ENCODE measurements at regions not wholly inside any gene's neighbourhood (a gene's known extent, or its start where the extent isn't known, plus 50 kb on each side); places are given as distances from the start of the nearest gene placed in this dataset.

DNA sequence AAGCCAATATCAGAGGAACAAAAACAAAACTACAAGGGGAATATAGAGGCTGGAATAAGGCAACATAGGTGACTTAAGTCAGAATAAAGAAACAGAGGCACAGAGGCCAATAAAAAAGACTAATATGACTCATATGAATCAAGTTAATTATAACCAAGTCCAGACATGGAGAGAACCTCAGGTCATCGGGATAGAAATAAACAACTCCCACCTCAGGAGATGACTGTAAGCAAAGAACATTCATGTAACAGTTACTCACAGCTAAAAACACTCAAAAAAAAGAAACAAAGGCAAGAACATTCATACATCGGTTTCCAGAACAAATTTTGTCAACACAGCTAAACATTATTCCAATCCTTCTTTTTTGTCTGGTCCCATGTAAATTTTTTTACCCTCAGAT lies 60.3 kb upstream of the RXFP1 start:
- dilution Hi-C loops (cut with MboI; ENCODE audit: extremely low pct_ligation_motif_present, low sequenced_read_pairs) = no loop called here
- Histone ChIP-seq H3K79me2 (ENCODE audit: control insufficient read depth, insufficient read depth, low read length) (no peaks in the 10 kb centered on the region), H3K9ac (replicated peaks; ENCODE audit: extremely low read depth, insufficient read depth, low read length) (no peak overlapping the region), H3K27me3 (ENCODE audit: control insufficient read depth in 2 of 2, insufficient read depth in 2 of 2, low read length in 2 of 2) (no peaks in the 10 kb centered on the region), H3K4me3 (replicated peaks in 1 of 3; ENCODE audit: insufficient read depth in 1 of 3, low read depth in 1 of 3, low read length in 3 of 3) (no peak overlapping the region), H3K9me1 (replicated peaks; ENCODE audit: control insufficient read depth, extremely low read depth, insufficient read depth, low read length) (no peaks in the 10 kb centered on the region), H3K4me1 (ENCODE audit: control insufficient read depth, extremely low read depth, insufficient read depth, low read length) (no peaks in the 10 kb centered on the region), H3K4me2 (ENCODE audit: insufficient read depth, low read length) (no peak overlapping the region), H2AFZ (ENCODE audit: low read depth, low read length) (no peak overlapping the region), H3K9me3 (replicated peaks; ENCODE audit: control insufficient read depth, insufficient read depth, low read length) (no peaks in the 10 kb centered on the region), H4K20me1 (replicated peaks; ENCODE audit: control insufficient read depth, extremely low read depth, insufficient read depth, low read length) (no peaks in the 10 kb centered on the region), H3K36me3 (ENCODE audit: control insufficient read depth in 2 of 2, extremely low read depth in 1 of 2, insufficient read depth in 2 of 2, low read length in 2 of 2) (no peaks in the 10 kb centered on the region), H3K27ac (ENCODE audit: insufficient read depth, low read depth, low read length) (no peak overlapping the region)
- intact Hi-C loops (cut with micrococcal nuclease) = no loop called here
- no TSS peak for BruUV-seq (replicated peaks)
- ChIA-PET CTCF (no interaction called here), POLR2A (no interaction called here)
- FAIRE-seq = no peak
- TF ChIP-seq MAX (IDR thresholded peaks at IDR 0.05; ENCODE audit: insufficient read depth, insufficient read length) = no peak
- TF ChIP-seq GATA2 (IDR thresholded peaks at IDR 0.05; ENCODE audit: insufficient read depth, insufficient read length, low read depth, low read length) = no peak
- TF ChIP-seq EZH2 (IDR thresholded peaks at IDR 0.05; ENCODE audit: borderline replicate concordance, low read depth, low read length, severe bottlenecking) = no peak
- TF ChIP-seq MYC (IDR thresholded peaks at IDR 0.05; ENCODE audit: low read depth, low read length) = no peak
- no peak for TF ChIP-seq POLR2A (IDR thresholded peaks at IDR 0.05; ENCODE audit: low read depth, low read length)
- TF ChIP-seq, protein P1, sequence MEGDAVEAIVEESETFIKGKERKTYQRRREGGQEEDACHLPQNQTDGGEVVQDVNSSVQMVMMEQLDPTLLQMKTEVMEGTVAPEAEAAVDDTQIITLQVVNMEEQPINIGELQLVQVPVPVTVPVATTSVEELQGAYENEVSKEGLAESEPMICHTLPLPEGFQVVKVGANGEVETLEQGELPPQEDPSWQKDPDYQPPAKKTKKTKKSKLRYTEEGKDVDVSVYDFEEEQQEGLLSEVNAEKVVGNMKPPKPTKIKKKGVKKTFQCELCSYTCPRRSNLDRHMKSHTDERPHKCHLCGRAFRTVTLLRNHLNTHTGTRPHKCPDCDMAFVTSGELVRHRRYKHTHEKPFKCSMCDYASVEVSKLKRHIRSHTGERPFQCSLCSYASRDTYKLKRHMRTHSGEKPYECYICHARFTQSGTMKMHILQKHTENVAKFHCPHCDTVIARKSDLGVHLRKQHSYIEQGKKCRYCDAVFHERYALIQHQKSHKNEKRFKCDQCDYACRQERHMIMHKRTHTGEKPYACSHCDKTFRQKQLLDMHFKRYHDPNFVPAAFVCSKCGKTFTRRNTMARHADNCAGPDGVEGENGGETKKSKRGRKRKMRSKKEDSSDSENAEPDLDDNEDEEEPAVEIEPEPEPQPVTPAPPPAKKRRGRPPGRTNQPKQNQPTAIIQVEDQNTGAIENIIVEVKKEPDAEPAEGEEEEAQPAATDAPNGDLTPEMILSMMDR (IDR thresholded peaks at IDR 0.05; ENCODE audit: extremely low read depth in 1 of 2, insufficient read depth in 1 of 2, low read depth in 1 of 2, low read length in 2 of 2) = no peak
- no peak for TF ChIP-seq JUN (IDR thresholded peaks at IDR 0.05; ENCODE audit: borderline replicate concordance, insufficient read depth, insufficient read length, low read depth)
- TF ChIP-seq POLR2AphosphoS5 (IDR thresholded peaks at IDR 0.05; ENCODE audit: insufficient read depth, low read depth, low read length) = no peak
- no peak for TF ChIP-seq FOS (IDR thresholded peaks at IDR 0.05; ENCODE audit: borderline replicate concordance, insufficient read depth, low read length)
- DNase-seq (ENCODE audit: low read depth, low spot score) = no peak
